Vagina (tissue), 2 donors: ENCODE measurements at regions not wholly inside any gene's neighbourhood (a gene's known extent, or its start where the extent isn't known, plus 50 kb on each side); places are given as distances from the start of the nearest gene placed in this dataset.

ENCODE experiments used
- CTCF ChIP-seq, 3 experiments: fragments of 450-650 bp in 2 of 3; fragments of 200-600 bp in 1 of 3; sonication (generic) in 1 of 3; IDR thresholded peaks; one replicate each; pipeline ENCODE4 v1.5.1; 2017 to 2019; ENCODE audit warnings: antibody characterized with exemption in 3 of 3, mild to moderate bottlenecking in 2 of 3, moderate library complexity in 2 of 3
- POLR2A ChIP-seq, 2 donors: fragments of 450-650 bp; IDR thresholded peaks; one replicate each; pipeline ENCODE4 v1.6.1; 2017; ENCODE audit warnings: antibody characterized with exemption in 2 of 2, mild to moderate bottlenecking in 2 of 2, moderate library complexity in 2 of 2

GRCh38 chr4:22014222-22014741 lies 65.7 kb upstream of the KCNIP4 start:
- no peak for TF ChIP-seq POLR2A (IDR thresholded peaks at IDR 0.05)
- no peak for TF ChIP-seq CTCF (IDR thresholded peaks at IDR 0.05)
